Karpas-422 (cell line): ENCODE measurements at regions not wholly inside any gene's neighbourhood (a gene's known extent, or its start where the extent isn't known, plus 50 kb on each side); places are given as distances from the start of the nearest gene placed in this dataset.

Source experiments
- DNase-seq: peaks from one replicate; pipeline ENCODE4 v3.0.0-alpha.2; 2015
- H2AFZ ChIP-seq: fragments of 200-600 bp; sonication (generic); 2 replicates; pipeline ENCODE4 v1.6.1; 2014; ENCODE audit warnings: antibody characterized with exemption, low read length, mixed read lengths
- H3K27ac ChIP-seq: fragments of 200-600 bp; sonication (generic); 2 replicates; pipeline ENCODE4 v1.5.1; 2014; ENCODE audit warnings: mild to moderate bottlenecking, low read length, moderate library complexity
- H3K27me3 ChIP-seq: fragments of 200-600 bp; sonication (generic); 2 replicates; pipeline ENCODE4 v1.6.1; 2014; ENCODE audit warnings: low read length, mixed read lengths
- H3K36me3 ChIP-seq: fragments of 200-600 bp; sonication (generic); 2 replicates; pipeline ENCODE4 v1.6.1; 2014; ENCODE audit warnings: low read length, mixed read lengths; ENCODE audit not compliant: insufficient read depth
- H3K4me1 ChIP-seq: fragments of 200-600 bp; sonication (generic); 2 replicates; pipeline ENCODE4 v1.6.1; 2014; ENCODE audit warnings: mild to moderate bottlenecking, low read length, mixed read lengths
- H3K4me2 ChIP-seq: fragments of 200-600 bp; sonication (generic); 2 replicates; pipeline ENCODE4 v1.6.1; 2014; ENCODE audit warnings: low read length, low read depth, mild to moderate bottlenecking; ENCODE audit not compliant: poor library complexity, severe bottlenecking
- H3K4me3 ChIP-seq: fragments of 200-600 bp; sonication (generic); 2 replicates; pipeline ENCODE4 v1.5.1; 2014; ENCODE audit warnings: mild to moderate bottlenecking, antibody characterized with exemption, low read length, mixed read lengths
- H3K79me2 ChIP-seq: fragments of 200-600 bp; sonication (generic); 2 replicates; pipeline ENCODE4 v1.6.1; 2014; ENCODE audit warnings: mild to moderate bottlenecking, low read length, mixed read lengths
- H3K9ac ChIP-seq: fragments of 200-600 bp; sonication (generic); 2 replicates; pipeline ENCODE4 v1.6.0; 2014; ENCODE audit warnings: low read length
- H3K9me2 ChIP-seq: fragments of 200-600 bp; sonication (generic), shearing (Covaris generic); replicated peaks from 2 replicates; pipeline ENCODE4 v1.6.0; 2014; ENCODE audit warnings: mild to moderate bottlenecking, low read length, moderate library complexity; ENCODE audit not compliant: insufficient read depth
- H3K9me3 ChIP-seq: fragments of 300-700, 200-600 bp; sonication (generic); 2 replicates; pipeline ENCODE4 v1.6.1; 2014; ENCODE audit warnings: low read length, mixed read lengths
- H4K20me1 ChIP-seq: fragments of 200-600 bp; sonication (generic); 2 replicates; pipeline ENCODE4 v1.6.1; 2014; ENCODE audit warnings: mild to moderate bottlenecking, antibody characterized with exemption, low read length, low read depth; ENCODE audit not compliant: insufficient read depth

GRCh38 chr18:43543236-43543635 lies 265.9 kb upstream of the SYT4 start:
- no peak overlapping the region for H3K4me2 ChIP-seq
- no peaks in the 10 kb centered on the region for H3K79me2 ChIP-seq
- H3K27me3 ChIP-seq, result no peaks in the 10 kb centered on the region
- no peaks in the 10 kb centered on the region for H3K4me1 ChIP-seq
- H3K27ac ChIP-seq, result no peak overlapping the region
- no peak for DNase-seq
- no peaks in the 10 kb centered on the region; the same call in 1 of the 2 replicates for H3K9me3 ChIP-seq
- no peaks in the 10 kb centered on the region for H3K36me3 ChIP-seq
- H2AFZ ChIP-seq, result no peak overlapping the region
- H3K9ac ChIP-seq, result no peak overlapping the region
- H3K9me2 ChIP-seq, result no peaks in the 10 kb centered on the region
- no peak overlapping the region for H3K4me3 ChIP-seq
- no peaks in the 10 kb centered on the region for H4K20me1 ChIP-seq

DNA sequence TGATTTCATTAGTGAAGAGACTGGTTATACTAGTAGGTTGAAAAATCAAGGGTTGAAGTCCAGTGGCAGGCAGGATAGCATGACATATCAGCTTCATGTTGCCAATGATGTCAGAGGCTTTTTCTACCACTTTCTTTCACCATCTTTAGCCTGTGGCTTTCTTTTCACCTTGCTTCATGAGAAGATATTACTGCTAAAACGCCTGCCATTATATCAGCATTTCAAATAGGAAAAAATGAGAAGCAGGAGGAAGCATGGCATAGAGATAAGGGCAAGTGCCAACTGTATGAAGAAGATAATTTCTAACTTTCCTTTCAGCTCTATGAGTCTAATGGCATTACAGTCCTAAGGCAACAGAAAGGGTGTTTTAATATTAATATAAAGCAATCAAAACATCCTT lies 270.2 kb upstream of the SYT4 start:
- no peak overlapping the region for H3K4me2 ChIP-seq
- H3K27me3 ChIP-seq, result no peaks in the 10 kb centered on the region
- no peaks in the 10 kb centered on the region for H3K9me3 ChIP-seq
- H3K36me3 ChIP-seq, result no peaks in the 10 kb centered on the region
- no peaks in the 10 kb centered on the region for H3K79me2 ChIP-seq
- DNase-seq, result no peak
- no peak overlapping the region for H3K4me3 ChIP-seq
- no peaks in the 10 kb centered on the region for H4K20me1 ChIP-seq
- no peaks in the 10 kb centered on the region for H3K9me2 ChIP-seq
- H2AFZ ChIP-seq, result no peak overlapping the region
- no peaks in the 10 kb centered on the region for H3K4me1 ChIP-seq
- no peak overlapping the region for H3K9ac ChIP-seq
- no peak overlapping the region for H3K27ac ChIP-seq

DNA sequence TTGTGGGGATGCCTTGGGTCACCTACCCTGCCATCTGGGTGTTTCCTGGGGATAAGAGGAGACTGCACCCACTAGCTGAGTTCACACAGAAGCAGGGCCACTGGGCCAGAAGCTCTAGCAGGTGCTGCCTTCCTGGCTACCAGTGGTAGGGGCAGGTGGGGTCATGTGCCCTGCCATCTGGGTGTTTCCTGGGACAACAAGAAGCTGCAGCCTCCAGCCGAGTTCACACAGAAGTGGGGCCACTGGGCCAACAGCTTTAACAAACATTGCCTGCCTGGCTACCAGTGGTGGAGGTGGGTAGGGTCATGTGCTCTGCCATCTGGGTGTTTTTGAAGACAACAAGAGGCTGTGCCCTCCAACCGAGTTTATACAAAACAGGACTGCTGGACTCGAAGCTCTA lies 282.2 kb upstream of the SYT4 start:
- H3K9me3 ChIP-seq, result peaks cover 2% of the 10 kb centered on the region; the same call in 1 of the 2 replicates
- DNase-seq, result no peak
- H2AFZ ChIP-seq, result no peak overlapping the region
- H3K9ac ChIP-seq, result no peak overlapping the region
- no peaks in the 10 kb centered on the region for H3K9me2 ChIP-seq
- no peak overlapping the region for H3K4me2 ChIP-seq
- H3K36me3 ChIP-seq, result no peaks in the 10 kb centered on the region
- H3K4me1 ChIP-seq, result no peaks in the 10 kb centered on the region
- no peaks in the 10 kb centered on the region for H4K20me1 ChIP-seq
- H3K27ac ChIP-seq, result no peak overlapping the region
- H3K79me2 ChIP-seq, result no peaks in the 10 kb centered on the region
- H3K27me3 ChIP-seq, result no peaks in the 10 kb centered on the region
- no peak overlapping the region for H3K4me3 ChIP-seq

DNA sequence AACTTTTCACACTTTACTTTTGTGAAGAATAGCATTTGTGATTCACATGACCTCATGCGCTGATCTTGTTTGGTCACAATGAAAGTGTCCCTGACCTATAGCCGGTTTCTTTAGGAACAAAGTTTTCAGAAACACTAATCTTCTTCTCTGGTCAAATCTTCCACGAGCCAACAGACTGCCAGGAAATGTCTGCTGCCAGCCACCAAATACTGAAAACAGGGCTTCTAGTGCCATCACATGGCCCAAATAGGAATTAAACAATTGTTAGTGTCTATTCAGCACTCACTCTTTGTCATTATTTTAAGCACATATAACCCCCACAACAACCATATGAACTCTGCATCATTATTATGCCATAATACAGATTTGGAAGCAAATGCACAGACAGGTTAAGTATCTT lies 286.5 kb upstream of the SYT4 start:
- no peak overlapping the region for H2AFZ ChIP-seq
- no peaks in the 10 kb centered on the region for H3K79me2 ChIP-seq
- H3K27ac ChIP-seq, result no peak overlapping the region
- no peak overlapping the region for H3K4me3 ChIP-seq
- peak; percentile 77 for DNase-seq
- no peaks in the 10 kb centered on the region for H3K9me2 ChIP-seq
- no peak overlapping the region for H3K4me2 ChIP-seq
- H3K36me3 ChIP-seq, result no peaks in the 10 kb centered on the region
- H3K9me3 ChIP-seq, result no peaks in the 10 kb centered on the region; the same call in 1 of the 2 replicates
- no peaks in the 10 kb centered on the region for H3K27me3 ChIP-seq
- H3K4me1 ChIP-seq, result no peaks in the 10 kb centered on the region
- H4K20me1 ChIP-seq, result no peaks in the 10 kb centered on the region
- no peak overlapping the region for H3K9ac ChIP-seq

DNA sequence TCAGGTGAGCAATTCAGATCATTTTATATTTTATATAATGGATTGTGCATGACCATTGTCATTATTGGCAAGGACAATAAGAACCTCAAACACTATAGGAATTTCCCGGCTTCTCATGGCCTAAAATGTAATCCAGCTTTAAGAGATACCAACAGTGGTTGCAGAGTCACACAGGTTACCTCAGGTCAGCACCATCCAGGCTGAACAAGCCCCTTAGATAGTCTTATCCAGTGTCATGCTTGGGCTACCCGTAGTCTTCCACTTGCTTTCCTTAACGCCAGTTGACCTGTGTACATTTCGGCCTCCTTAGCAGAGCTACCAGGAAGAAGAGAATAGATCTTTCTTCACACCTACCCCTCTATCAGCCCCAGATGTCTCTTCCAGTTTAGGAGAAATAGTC lies 293.3 kb upstream of the SYT4 start:
- Histone ChIP-seq H3K27ac (no peak overlapping the region), H3K9me2 (no peaks in the 10 kb centered on the region), H3K79me2 (no peaks in the 10 kb centered on the region), H3K27me3 (no peaks in the 10 kb centered on the region), H2AFZ (no peak overlapping the region), H3K9ac (no peak overlapping the region), H4K20me1 (no peaks in the 10 kb centered on the region), H3K36me3 (no peaks in the 10 kb centered on the region), H3K4me3 (no peak overlapping the region), H3K4me2 (no peak overlapping the region), H3K9me3 (no peaks in the 10 kb centered on the region), H3K4me1 (no peaks in the 10 kb centered on the region)
- DNase-seq, result no peak

GRCh38 chr18:43571078-43571689 lies 293.9 kb upstream of the SYT4 start:
- H4K20me1 ChIP-seq, result no peaks in the 10 kb centered on the region
- H3K27me3 ChIP-seq, result no peaks in the 10 kb centered on the region
- peak; percentile 83 for DNase-seq

GRCh38 chr18:43572163-43572562 lies 294.9 kb upstream of the SYT4 start:
- Histone ChIP-seq H3K9me2 (no peaks in the 10 kb centered on the region), H3K27ac (no peak overlapping the region), H3K4me3 (no peak overlapping the region), H4K20me1 (no peaks in the 10 kb centered on the region), H3K4me2 (no peak overlapping the region), H3K27me3 (no peaks in the 10 kb centered on the region), H3K36me3 (no peaks in the 10 kb centered on the region), H3K9ac (no peak overlapping the region), H3K79me2 (no peaks in the 10 kb centered on the region), H3K9me3 (no peaks in the 10 kb centered on the region), H2AFZ (no peak overlapping the region), H3K4me1 (no peaks in the 10 kb centered on the region)
- DNase-seq, result no peak

More at GRCh38 chr18:43571078-43571689, 293.9 kb upstream of the SYT4 start:
- Histone ChIP-seq H3K4me2 (no peak overlapping the region), H3K9ac (no peak overlapping the region), H3K4me3 (no peak overlapping the region), H3K9me2 (no peaks in the 10 kb centered on the region), H3K36me3 (no peaks in the 10 kb centered on the region), H3K4me1 (no peaks in the 10 kb centered on the region), H3K79me2 (no peaks in the 10 kb centered on the region), H3K27ac (no peak overlapping the region), H3K9me3 (no peaks in the 10 kb centered on the region), H2AFZ (no peak overlapping the region)

DNA sequence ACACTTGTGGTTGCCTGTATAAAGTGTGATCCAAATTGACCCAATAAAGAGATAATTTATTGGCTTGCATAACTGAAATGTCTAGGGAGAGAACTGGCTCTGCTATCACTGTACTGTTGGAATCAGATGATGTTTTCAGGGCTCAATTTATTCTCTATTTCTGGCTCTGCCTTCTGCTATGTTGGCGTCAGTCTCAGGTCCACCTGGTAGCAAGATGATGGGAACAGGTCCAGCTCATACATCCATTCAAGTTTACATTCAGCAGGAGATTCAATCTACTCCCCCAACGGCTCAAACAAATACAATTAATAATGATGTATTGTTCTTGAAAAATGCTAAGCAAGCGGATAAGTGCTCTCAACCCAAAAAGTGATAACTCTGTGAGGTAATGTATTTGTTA lies 297.7 kb upstream of the SYT4 start:
- Histone ChIP-seq H3K9ac (no peak overlapping the region), H3K4me2 (no peak overlapping the region), H3K9me3 (no peaks in the 10 kb centered on the region), H3K27me3 (no peaks in the 10 kb centered on the region), H3K27ac (no peak overlapping the region), H4K20me1 (no peaks in the 10 kb centered on the region), H3K4me3 (no peak overlapping the region), H3K79me2 (no peaks in the 10 kb centered on the region), H3K36me3 (no peaks in the 10 kb centered on the region), H3K9me2 (no peaks in the 10 kb centered on the region), H2AFZ (no peak overlapping the region), H3K4me1 (no peaks in the 10 kb centered on the region)
- no peak for DNase-seq

- H3K9ac ChIP-seq, result no peak overlapping the region
- no peak overlapping the region for H3K4me2 ChIP-seq
- no peak overlapping the region for H2AFZ ChIP-seq
- H3K4me1 ChIP-seq, result no peaks in the 10 kb centered on the region
- H3K9me2 ChIP-seq, result no peaks in the 10 kb centered on the region
- H3K27ac ChIP-seq, result no peak overlapping the region
- no peaks in the 10 kb centered on the region; the same call in 1 of the 2 replicates for H3K27me3 ChIP-seq
- H3K36me3 ChIP-seq, result no peaks in the 10 kb centered on the region
- H4K20me1 ChIP-seq, result no peaks in the 10 kb centered on the region
- no peaks in the 10 kb centered on the region for H3K9me3 ChIP-seq
- H3K4me3 ChIP-seq, result no peak overlapping the region
- DNase-seq, result no peak
- no peaks in the 10 kb centered on the region for H3K79me2 ChIP-seq
These were observed 300.9 kb upstream of the SYT4 start for GRCh38 chr18:43578211-43578610.
